HepG2 (cell line): ENCODE measurements at regions not wholly inside any gene's neighbourhood (a gene's known extent, or its start where the extent isn't known, plus 50 kb on each side); places are given as distances from the start of the nearest gene placed in this dataset.
"Not testable (repeated sequence)": the region's sequence is repeated elsewhere in the genome, so short reads cannot be mapped to it uniquely, and the experiment has no call there.

Source experiments
- ATAC-seq: fragments of 200-7000 bp; cut with Tn5 transposase; 3 replicates; pipeline ENCODE4 v1.9.1; 2020; ENCODE audit warnings: mild to moderate bottlenecking, moderate library complexity
- BruUV-seq: library from RNA; stranded (reverse); fragments of 400-500 nt; replicated peaks from 2 replicates; lab custom pipeline; 2021; lab: Mats Ljungman, UMichigan
- CTCF ChIA-PET: fragments of 300-600 bp; formaldehyde crosslinking; extraction: SDS; loops from one replicate; lab custom pipeline; 2021; ENCODE audit warnings: low total read pairs, inconsistent platforms, low intra/inter-chr PET ratio; lab: Yijun Ruan, JAX
- POLR2A ChIA-PET: fragments of 350-600 bp; sonication (Branson Sonifier 250); formaldehyde crosslinking; loops from one replicate; lab custom pipeline; 2020; ENCODE audit warnings: antibody characterized with exemption, inconsistent platforms; lab: Yijun Ruan, JAX
- DNase-seq: peaks from one replicate; pipeline ENCODE4 v3.0.0-alpha.2; 2015; ENCODE audit warnings: low spot score
- FAIRE-seq: peaks from 3 replicates; lab custom pipeline; 2011; peaks lifted over from hg19 to GRCh38; lab: Jason Lieb, UNC
- H2AFZ ChIP-seq: one replicate; pipeline ENCODE4 v1.6.1; 2011; ENCODE audit warnings: low read length, inconsistent platforms
- H3K27ac ChIP-seq: fragments of 300-600 bp; 3 replicates; pipeline ENCODE4 v1.8.0; 2011; ENCODE audit warnings: mixed run types, mild to moderate bottlenecking, mixed read lengths, low read length, inconsistent platforms; ENCODE audit not compliant: insufficient read depth; ENCODE audit errors: extremely low read length
- H3K27me3 ChIP-seq, 2 experiments: fragments of 200-600 bp in 1 of 2; 2 replicates in 1 of 2; 3 replicates in 1 of 2; pipeline versions ENCODE4 v1.6.0 to v1.8.0; 2011; ENCODE audit warnings: low read length in 2 of 2, mild to moderate bottlenecking in 2 of 2, moderate library complexity in 2 of 2, inconsistent platforms in 1 of 2; ENCODE audit not compliant: insufficient read depth in 2 of 2, control insufficient read depth in 1 of 2
- H3K36me3 ChIP-seq, 2 experiments: fragments of 200-600 bp in 1 of 2; replicated peaks in 1 of 2; 2 replicates in 1 of 2; 3 replicates in 1 of 2; pipeline versions ENCODE4 v1.5.1 to v1.8.0; 2011; ENCODE audit warnings: low read length in 2 of 2, inconsistent platforms in 1 of 2; ENCODE audit not compliant: insufficient read depth in 2 of 2, control insufficient read depth in 1 of 2
- H3K4me1 ChIP-seq: 2 replicates; pipeline ENCODE4 v1.5.1; 2012; ENCODE audit warnings: low read length, inconsistent platforms; ENCODE audit not compliant: insufficient read depth
- H3K4me2 ChIP-seq: 2 replicates; pipeline ENCODE4 v1.6.0; 2011; ENCODE audit warnings: low read depth, low read length, inconsistent platforms
- H3K4me3 ChIP-seq, 3 experiments: fragments of 200-600 bp in 1 of 3; sonication (generic), shearing (Covaris generic) in 1 of 3; replicated peaks in 1 of 3; 2 replicates each; pipeline ENCODE4 v1.5.1; 2011 to 2016; ENCODE audit warnings: low read length in 3 of 3, inconsistent platforms in 2 of 3, low read depth in 2 of 3, mild to moderate bottlenecking in 2 of 3, control low read depth in 1 of 3, mixed read lengths in 1 of 3; ENCODE audit not compliant: insufficient read depth in 1 of 3
- H3K79me2 ChIP-seq: one replicate; pipeline ENCODE4 v1.6.1; 2011; ENCODE audit warnings: low read length, inconsistent platforms; ENCODE audit not compliant: insufficient read depth
- H3K9ac ChIP-seq: 2 replicates; pipeline ENCODE4 v1.6.0; 2011; ENCODE audit warnings: mild to moderate bottlenecking, low read depth, low read length, inconsistent platforms; ENCODE audit not compliant: insufficient read depth
- H3K9me3 ChIP-seq: 2 replicates; pipeline ENCODE4 v1.5.1; 2012; ENCODE audit warnings: mild to moderate bottlenecking, low read length
- H4K20me1 ChIP-seq: 2 replicates; pipeline ENCODE4 v1.6.0; 2011; ENCODE audit warnings: inconsistent platforms, mild to moderate bottlenecking, low read length, moderate library complexity; ENCODE audit not compliant: insufficient read depth
- BATF2 ChIP-seq: sonication (generic); formaldehyde crosslinking; IDR thresholded peaks from 2 replicates; pipeline ENCODE4 v1.8.0; 2022; ENCODE audit warnings: mild to moderate bottlenecking, missing genetic modification reagents, moderate library complexity
- CHCHD3 ChIP-seq: sonication (generic); formaldehyde crosslinking; IDR thresholded peaks from 2 replicates; pipeline ENCODE4 v1.8.0; 2022; ENCODE audit warnings: mild to moderate bottlenecking, missing genetic modification reagents, moderate library complexity
- FLYWCH1 ChIP-seq: sonication (generic); formaldehyde crosslinking; IDR thresholded peaks from 2 replicates; pipeline ENCODE4 v1.8.1; 2023; ENCODE audit warnings: mild to moderate bottlenecking, missing genetic modification reagents
- REXO4 ChIP-seq: sonication (generic); formaldehyde crosslinking; IDR thresholded peaks from 2 replicates; pipeline ENCODE4 v1.8.0; 2022; ENCODE audit warnings: missing genetic modification reagents, mild to moderate bottlenecking, borderline replicate concordance
- SP5 ChIP-seq: IDR thresholded peaks from 2 replicates; pipeline ENCODE4 v1.6.1; 2016; ENCODE audit warnings: low read depth, borderline replicate concordance
- ZNF350 ChIP-seq: sonication (generic); formaldehyde crosslinking; IDR thresholded peaks from 2 replicates; pipeline ENCODE4 v1.4.0; 2020; ENCODE audit warnings: mild to moderate bottlenecking, low read depth, missing genetic modification reagents, borderline replicate concordance
- WGBS: methylation state at CpG from one replicate; pipeline ENCODE4 v1.1.6; 2017; ENCODE audit warnings: low lambda C conversion rate; 5-methylcytosine and 5-hydroxymethylcytosine counted together
- in situ Hi-C: cut with HindIII; loops from 2 replicates; pipeline ENCODE4 v1.10.0; 2017; ENCODE audit warnings: low pct_unique_long_range_greater_than_20kb; ENCODE audit not compliant: extremely low pct_ligation_motif_present
- intact Hi-C: fragments of 100-400 bp; cut with micrococcal nuclease; formaldehyde crosslinking; loops from one replicate; pipeline ENCODE4 v1.10.0; 2022; ENCODE audit not compliant: unreplicated experiment
- TF ChIP-seq, protein P1 (sequence below): IDR thresholded peaks from 2 replicates; pipeline ENCODE4 v1.6.1; 2016
- TF ChIP-seq, protein P2 (sequence below): sonication (generic); formaldehyde crosslinking; IDR thresholded peaks from 2 replicates; pipeline ENCODE4 v1.5.0; 2020; ENCODE audit warnings: mild to moderate bottlenecking, missing genetic modification reagents

GRCh38 chr6:158881884-158882283 is 62.7 kb upstream of the EZR start:
- POLR2A ChIA-PET, H3K4me2 ChIP-seq, H3K4me3 ChIP-seq, DNase-seq, H3K36me3 ChIP-seq, ATAC-seq, H4K20me1 ChIP-seq, intact Hi-C loops, H3K79me2 ChIP-seq, H3K4me1 ChIP-seq, FAIRE-seq, H3K27ac ChIP-seq, CTCF ChIA-PET, in situ Hi-C loops, H2AFZ ChIP-seq, H3K9ac ChIP-seq, H3K9me3 ChIP-seq, H3K27me3 ChIP-seq, BruUV-seq: not testable (repeated sequence)
- WGBS: 35% methylated on average over 3 of the region's 3 CpGs

DNA sequence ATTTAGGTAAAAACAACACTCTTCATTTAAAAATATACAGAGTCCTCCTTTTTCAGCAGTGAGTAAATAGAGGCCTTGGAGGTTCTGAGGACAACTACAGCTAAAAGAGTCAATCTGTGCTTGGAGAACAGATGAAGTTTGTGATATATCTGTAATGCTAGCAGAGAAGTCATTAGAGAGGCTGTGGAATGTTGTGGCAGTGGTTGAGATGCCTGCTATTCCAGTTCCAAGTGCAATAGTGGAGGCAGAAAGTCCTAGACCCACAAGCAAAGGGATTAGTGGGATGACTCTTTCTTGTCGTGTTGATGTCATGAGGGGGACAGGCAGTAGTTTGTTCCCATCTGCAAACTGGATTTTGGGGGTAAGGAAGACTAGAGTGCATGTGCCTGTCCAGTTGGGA is 62.1 kb upstream of the EZR start:
- H3K4me1 ChIP-seq, H3K27ac ChIP-seq, H3K36me3 ChIP-seq, H3K4me2 ChIP-seq, H3K9me3 ChIP-seq, H3K79me2 ChIP-seq, FAIRE-seq, H3K9ac ChIP-seq, H4K20me1 ChIP-seq, CTCF ChIA-PET, H3K27me3 ChIP-seq, in situ Hi-C loops, POLR2A ChIA-PET, ATAC-seq, BruUV-seq, DNase-seq, H2AFZ ChIP-seq, intact Hi-C loops, H3K4me3 ChIP-seq: not testable (repeated sequence)
- WGBS: 0% methylated on average over 1 of the region's 1 CpG

GRCh38 chr6:158879180-158879579 is 60.0 kb upstream of the EZR start:
- Histone ChIP-seq H3K36me3 (no peaks in the 10 kb centered on the region), H3K27ac (no peak overlapping the region), H3K79me2 (no peaks in the 10 kb centered on the region), H3K4me3 (no peak overlapping the region), H3K4me2 (no peak overlapping the region), H3K9me3 (no peaks in the 10 kb centered on the region), H3K4me1 (no peaks in the 10 kb centered on the region), H3K27me3 (peaks cover under 1 to 2% of the 10 kb centered on the region in 2 experiments; a peak in 3 of 5 replicates), H2AFZ (no peak overlapping the region), H3K9ac (no peak overlapping the region), H4K20me1 (no peaks in the 10 kb centered on the region)
- POLR2A ChIA-PET: no interaction called here
- CTCF ChIA-PET: no interaction called here
- ATAC-seq: no peak
- no peak for FAIRE-seq
- WGBS: 44% methylated on average over 5 of the region's 5 CpGs
- in situ Hi-C loops: no loop called here
- no TSS peak for BruUV-seq
- intact Hi-C loops: no loop called here
- DNase-seq: no peak
- TF ChIP-seq, protein P1, sequence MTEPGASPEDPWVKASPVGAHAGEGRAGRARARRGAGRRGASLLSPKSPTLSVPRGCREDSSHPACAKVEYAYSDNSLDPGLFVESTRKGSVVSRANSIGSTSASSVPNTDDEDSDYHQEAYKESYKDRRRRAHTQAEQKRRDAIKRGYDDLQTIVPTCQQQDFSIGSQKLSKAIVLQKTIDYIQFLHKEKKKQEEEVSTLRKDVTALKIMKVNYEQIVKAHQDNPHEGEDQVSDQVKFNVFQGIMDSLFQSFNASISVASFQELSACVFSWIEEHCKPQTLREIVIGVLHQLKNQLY (CRISPR knock-in tag): no peak
- TF ChIP-seq CHCHD3 (CRISPR knock-in tag) (no peak), REXO4 (no peak), SP5 (CRISPR knock-in tag) (no peak), FLYWCH1 (CRISPR knock-in tag) (no peak), BATF2 (no peak), ZNF350 (CRISPR knock-in tag) (no peak)
- TF ChIP-seq, protein P2, sequence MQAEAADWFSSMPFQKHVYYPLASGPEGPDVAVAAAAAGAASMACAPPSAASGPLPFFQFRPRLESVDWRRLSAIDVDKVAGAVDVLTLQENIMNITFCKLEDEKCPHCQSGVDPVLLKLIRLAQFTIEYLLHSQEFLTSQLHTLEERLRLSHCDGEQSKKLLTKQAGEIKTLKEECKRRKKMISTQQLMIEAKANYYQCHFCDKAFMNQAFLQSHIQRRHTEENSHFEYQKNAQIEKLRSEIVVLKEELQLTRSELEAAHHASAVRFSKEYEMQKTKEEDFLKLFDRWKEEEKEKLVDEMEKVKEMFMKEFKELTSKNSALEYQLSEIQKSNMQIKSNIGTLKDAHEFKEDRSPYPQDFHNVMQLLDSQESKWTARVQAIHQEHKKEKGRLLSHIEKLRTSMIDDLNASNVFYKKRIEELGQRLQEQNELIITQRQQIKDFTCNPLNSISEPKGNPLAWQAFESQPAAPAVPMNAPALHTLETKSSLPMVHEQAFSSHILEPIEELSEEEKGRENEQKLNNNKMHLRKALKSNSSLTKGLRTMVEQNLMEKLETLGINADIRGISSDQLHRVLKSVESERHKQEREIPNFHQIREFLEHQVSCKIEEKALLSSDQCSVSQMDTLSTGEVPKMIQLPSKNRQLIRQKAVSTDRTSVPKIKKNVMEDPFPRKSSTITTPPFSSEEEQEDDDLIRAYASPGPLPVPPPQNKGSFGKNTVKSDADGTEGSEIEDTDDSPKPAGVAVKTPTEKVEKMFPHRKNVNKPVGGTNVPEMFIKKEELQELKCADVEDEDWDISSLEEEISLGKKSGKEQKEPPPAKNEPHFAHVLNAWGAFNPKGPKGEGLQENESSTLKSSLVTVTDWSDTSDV: no peak
